A673 (cell line): ENCODE measurements at regions not wholly inside any gene's neighbourhood (a gene's known extent, or its start where the extent isn't known, plus 50 kb on each side); places are given as distances from the start of the nearest gene placed in this dataset.
"Not testable (repeated sequence)": the region's sequence is repeated elsewhere in the genome, so short reads cannot be mapped to it uniquely, and the experiment has no call there.

Source experiments
- CTCF ChIP-seq: fragments of 300-800, 200-600 bp; sonication (generic); conservative IDR thresholded peaks from 2 replicates; pipeline ENCODE4 v1.5.1; 2017; ENCODE audit warnings: low read depth, mild to moderate bottlenecking, antibody characterized with exemption, low read length, moderate library complexity, mixed read lengths
- EZH2 ChIP-seq: fragments of 200-600 bp; sonication (generic); IDR thresholded peaks from 2 replicates; pipeline ENCODE4 v1.6.1; 2017; ENCODE audit warnings: borderline replicate concordance, low read depth, mild to moderate bottlenecking, mixed read lengths, antibody characterized with exemption, low read length; ENCODE audit not compliant: poor library complexity, severe bottlenecking

- not testable (repeated sequence) for TF ChIP-seq CTCF, EZH2
Measured at GRCh38 chr3:127411875-127412274, 124.0 kb upstream of the PRR20G start.
